Right forelimb (tissue), 1 donor: ENCODE measurements at regions not wholly inside any gene's neighbourhood (a gene's known extent, or its start where the extent isn't known, plus 50 kb on each side); places are given as distances from the start of the nearest gene placed in this dataset.

Source experiments
- DNase-seq: peaks from one replicate; pipeline ENCODE4 v3.0.0-alpha.2; 2018

- no peak for DNase-seq
These were observed 178.9 kb downstream of the OLFM4 start for GRCh38 chr13:53207556-53207955.

- no peak for DNase-seq
These were observed 185.8 kb downstream of the OLFM4 start for GRCh38 chr13:53214433-53214832.

- DNase-seq, result no peak
These were observed 186.9 kb downstream of the OLFM4 start for GRCh38 chr13:53215563-53215962.

GRCh38 chr13:53216773-53217172 is 188.2 kb downstream of the OLFM4 start:
- no peak for DNase-seq

- no peak for DNase-seq
These were observed 188.6 kb downstream of the OLFM4 start for GRCh38 chr13:53217194-53217593.

GRCh38 chr13:53220038-53220437 is 191.4 kb downstream of the OLFM4 start:
- no peak for DNase-seq

- DNase-seq, result no peak
These were observed 209.1 kb downstream of the OLFM4 start for GRCh38 chr13:53237696-53238095.

- no peak for DNase-seq
These were observed 209.6 kb downstream of the OLFM4 start for GRCh38 chr13:53238261-53238660.

- DNase-seq, result no peak
These were observed 211.9 kb downstream of the OLFM4 start for GRCh38 chr13:53240401-53241025.

- DNase-seq, result no peak
These were observed 213.3 kb downstream of the OLFM4 start for GRCh38 chr13:53241891-53242348.

GRCh38 chr13:53249236-53249635 is 220.6 kb downstream of the OLFM4 start:
- DNase-seq, result no peak

GRCh38 chr13:53250272-53250875 is 221.8 kb downstream of the OLFM4 start:
- DNase-seq, result no peak

- DNase-seq, result no peak
These were observed 222.4 kb downstream of the OLFM4 start for GRCh38 chr13:53250977-53251376.

- no peak for DNase-seq
These were observed 225.9 kb downstream of the OLFM4 start for GRCh38 chr13:53254500-53254899.

- DNase-seq, result no peak
These were observed 227.2 kb downstream of the OLFM4 start for GRCh38 chr13:53255795-53256194.

GRCh38 chr13:53260594-53260993 is 232.0 kb downstream of the OLFM4 start:
- no peak for DNase-seq

GRCh38 chr13:53264751-53265385 is 236.3 kb downstream of the OLFM4 start:
- DNase-seq, result no peak

- no peak for DNase-seq
These were observed 238.1 kb downstream of the OLFM4 start for GRCh38 chr13:53266757-53267156.

- no peak for DNase-seq
These were observed 241.0 kb downstream of the OLFM4 start for GRCh38 chr13:53269634-53270033.

- DNase-seq, result no peak
These were observed 244.3 kb downstream of the OLFM4 start for GRCh38 chr13:53272873-53273272.

- no peak for DNase-seq
These were observed 247.7 kb downstream of the OLFM4 start for GRCh38 chr13:53276265-53276664.

- no peak for DNase-seq
These were observed 253.1 kb downstream of the OLFM4 start for GRCh38 chr13:53281677-53282076.

GRCh38 chr13:53285896-53286430 is 257.4 kb downstream of the OLFM4 start:
- no peak for DNase-seq

- DNase-seq, result no peak
These were observed 269.8 kb downstream of the OLFM4 start for GRCh38 chr13:53298396-53298795.
